ENCODE measurements at regions not wholly inside any gene's neighbourhood (a gene's known extent, or its start where the extent isn't known, plus 50 kb on each side); places are given as distances from the start of the nearest gene placed in this dataset.
A peak's percentile ranks its signal among the peaks of the same experiment; 100 is the strongest.

DNA sequence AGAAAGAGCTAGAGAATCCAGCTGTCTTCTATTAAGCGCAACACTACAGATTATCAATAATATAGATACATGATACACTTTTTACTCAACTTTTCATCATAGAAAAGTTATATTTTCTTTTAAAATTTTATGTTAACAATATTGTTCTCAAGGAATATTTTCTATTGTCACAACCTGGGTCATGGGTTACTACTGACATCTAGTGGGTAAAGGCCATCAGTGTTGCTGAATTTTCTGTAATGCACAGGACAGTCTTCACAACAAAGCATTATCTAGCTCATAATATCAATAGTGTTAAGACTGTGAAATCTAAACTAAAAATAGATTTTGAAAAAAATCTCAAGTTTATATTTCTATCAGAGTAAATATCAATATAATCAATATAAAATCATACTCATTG is 209.8 kb downstream of the ZNF33B start:
- Histone ChIP-seq H3K4me1 (no peaks in the 10 kb centered on the region), H3K27ac (no peak overlapping the region), H3K4me3 (no peak overlapping the region), H3K9me3 (no peaks in the 10 kb centered on the region), H3K27me3 (no peaks in the 10 kb centered on the region), H3K36me3 (no peaks in the 10 kb centered on the region)
- DNase-seq (no peak), ATAC-seq (no peak)
- intact Hi-C loops (cut with DNase I) = no loop called here
- TF ChIP-seq CTCF (IDR thresholded peaks at IDR 0.05) = peak; percentile 47

DNA sequence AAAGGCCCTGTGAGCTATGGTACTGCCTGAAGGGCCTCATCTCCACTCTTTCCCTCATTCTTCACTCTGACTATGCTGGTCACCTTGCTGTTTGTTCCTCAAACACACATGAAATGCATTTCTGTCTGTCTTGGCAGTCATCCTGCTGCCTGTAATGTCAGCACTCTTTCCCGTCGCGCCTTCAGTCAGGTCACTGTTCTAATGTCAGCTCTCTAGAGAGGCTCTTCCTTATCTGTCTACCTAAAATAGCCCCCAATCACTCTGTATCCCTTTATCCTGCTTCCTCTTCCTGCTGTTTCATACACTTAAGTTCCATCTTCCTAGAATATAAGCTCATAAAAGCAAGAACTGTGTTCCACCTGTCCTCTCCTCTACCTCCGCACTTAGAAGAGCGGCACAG is 215.5 kb downstream of the ZNF33B start:
- Histone ChIP-seq H3K27me3 (no peaks in the 10 kb centered on the region), H3K4me1 (no peaks in the 10 kb centered on the region), H3K36me3 (no peaks in the 10 kb centered on the region), H3K4me3 (no peak overlapping the region), H3K9me3 (no peaks in the 10 kb centered on the region), H3K27ac (no peak overlapping the region)
- DNase-seq (no peak), ATAC-seq (no peak)
- TF ChIP-seq CTCF (IDR thresholded peaks at IDR 0.05) = no peak
- intact Hi-C loops (cut with DNase I) = no loop called here

DNA sequence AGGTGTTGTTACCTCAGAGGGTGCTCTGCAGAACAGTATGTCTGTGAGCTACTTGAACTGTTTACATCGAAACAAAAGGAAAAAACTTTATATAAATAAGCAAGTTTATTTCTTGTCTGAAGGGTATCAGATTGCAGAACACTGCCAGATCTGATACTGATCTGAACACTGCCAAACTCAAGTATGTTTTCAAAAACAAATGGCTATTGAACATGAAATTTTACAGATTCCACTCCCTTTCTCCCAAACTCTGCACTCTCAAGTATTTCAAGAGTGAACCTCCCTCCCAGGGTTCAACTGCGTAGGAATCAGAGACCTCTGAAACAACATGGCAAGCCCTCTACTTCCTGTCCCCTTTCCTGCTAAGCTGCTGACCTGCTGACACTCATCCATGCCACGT is 216.6 kb downstream of the ZNF33B start:
- intact Hi-C loops (cut with DNase I) = no loop called here

DNA sequence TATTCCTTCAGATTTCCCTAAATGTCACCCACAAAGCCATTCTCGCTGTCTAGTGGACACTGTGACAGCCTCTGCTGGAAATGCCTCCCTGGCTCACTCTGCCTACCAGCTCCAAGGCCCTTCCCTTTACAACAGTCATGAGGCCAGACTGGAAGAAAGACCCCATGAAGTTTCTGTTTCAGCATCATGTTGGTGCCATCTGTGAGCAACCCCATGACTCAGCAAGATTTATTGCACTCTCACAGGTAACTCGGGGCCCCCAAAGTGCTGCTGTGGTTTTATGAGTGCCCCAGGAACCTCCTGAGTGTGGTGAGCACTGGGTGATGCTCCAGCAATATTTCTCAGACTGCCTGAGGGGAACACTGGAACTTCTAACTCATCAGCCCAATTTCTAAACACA is 218.6 kb downstream of the ZNF33B start:
- DNase-seq = no peak
- H3K4me1 ChIP-seq = no peaks in the 10 kb centered on the region
- no peak for TF ChIP-seq CTCF (IDR thresholded peaks at IDR 0.05)
- no peak overlapping the region for H3K27ac ChIP-seq
- no peaks in the 10 kb centered on the region for H3K36me3 ChIP-seq
- H3K9me3 ChIP-seq = no peaks in the 10 kb centered on the region
- no peaks in the 10 kb centered on the region for H3K27me3 ChIP-seq
- intact Hi-C loops (cut with DNase I) = no loop called here
- no peak for ATAC-seq
- no peak overlapping the region for H3K4me3 ChIP-seq

More for the DNA sequence above, 216.6 kb downstream of the ZNF33B start:
- Histone ChIP-seq H3K27ac (no peak overlapping the region), H3K4me1 (no peaks in the 10 kb centered on the region), H3K36me3 (no peaks in the 10 kb centered on the region), H3K4me3 (no peak overlapping the region), H3K27me3 (no peaks in the 10 kb centered on the region), H3K9me3 (no peaks in the 10 kb centered on the region)
- TF ChIP-seq CTCF (IDR thresholded peaks at IDR 0.05) = no peak
- DNase-seq = no peak
- ATAC-seq = no peak

- ATAC-seq = no peak
- intact Hi-C loops (cut with DNase I) = no loop called here
- no peak for TF ChIP-seq CTCF (IDR thresholded peaks at IDR 0.05)
- DNase-seq = no peak
- Histone ChIP-seq H3K4me1 (no peaks in the 10 kb centered on the region), H3K4me3 (no peak overlapping the region), H3K36me3 (no peaks in the 10 kb centered on the region), H3K9me3 (no peaks in the 10 kb centered on the region), H3K27me3 (no peaks in the 10 kb centered on the region), H3K27ac (no peak overlapping the region)
Measured at GRCh38 chr10:42380926-42381547, 257.3 kb downstream of the ZNF33B start.

Measured in upper lobe of right lung (tissue), 1 donor.